ENCODE measurements at regions not wholly inside any gene's neighbourhood (a gene's known extent, or its start where the extent isn't known, plus 50 kb on each side); places are given as distances from the start of the nearest gene placed in this dataset.
"Not testable (repeated sequence)": the region's sequence is repeated elsewhere in the genome, so short reads cannot be mapped to it uniquely, and the experiment has no call there.

DNA sequence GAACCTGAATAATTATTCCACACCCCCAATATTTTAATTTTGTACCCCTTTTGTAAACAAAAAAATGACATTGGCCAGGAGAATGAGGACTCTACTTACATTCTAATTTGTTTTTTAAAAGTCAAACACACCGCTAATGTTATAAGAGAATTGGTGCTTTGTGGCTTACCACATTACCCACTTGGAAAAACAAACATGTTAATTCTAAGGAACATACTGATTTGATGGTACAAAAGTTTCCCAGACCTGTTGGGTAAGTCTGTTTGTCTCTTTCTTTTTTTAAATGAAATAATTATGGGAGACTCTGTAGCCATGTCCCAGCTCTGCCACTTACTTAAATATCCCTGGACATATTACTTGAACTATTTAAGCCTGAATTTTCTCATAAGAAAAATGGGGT is 352.5 kb upstream of the C2CD4B start:
- no peak for DNase-seq
- peaks cover 64% of the 10 kb centered on the region for H3K27me3 Mint-ChIP-seq
- no peaks in the 10 kb centered on the region for H3K9me3 Mint-ChIP-seq
- no peak overlapping the region for H3K4me3 Mint-ChIP-seq
- peaks cover 11% of the 10 kb centered on the region for H3K4me1 Mint-ChIP-seq (ENCODE audit: low read depth)
- H3K27ac Mint-ChIP-seq: no peak overlapping the region
- H3K36me3 Mint-ChIP-seq (ENCODE audit: low read depth): no peaks in the 10 kb centered on the region

DNA sequence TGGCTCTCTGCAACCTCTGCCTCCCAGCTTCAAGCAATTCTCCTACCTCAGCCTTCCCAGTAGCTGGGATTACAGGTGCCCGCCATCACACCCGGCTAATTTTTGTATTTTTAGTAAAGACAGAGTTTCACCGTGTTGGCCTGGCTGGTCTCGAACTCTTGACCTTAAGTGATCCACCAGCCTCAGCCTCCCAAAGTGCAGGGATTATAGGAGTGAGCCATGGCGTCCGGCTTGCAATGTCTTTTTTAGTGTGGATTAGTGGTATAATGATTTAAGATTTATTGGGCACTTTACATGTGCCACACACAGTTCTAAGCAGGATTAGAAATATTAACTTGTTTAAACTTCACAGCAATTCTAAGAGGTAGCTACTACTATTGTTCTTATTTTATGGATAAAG is 353.6 kb upstream of the C2CD4B start:
- not testable (repeated sequence) for DNase-seq; H3K36me3 Mint-ChIP-seq (ENCODE audit: low read depth); H3K27ac Mint-ChIP-seq; H3K4me3 Mint-ChIP-seq; H3K9me3 Mint-ChIP-seq
- Mint-ChIP-seq H3K4me1 (ENCODE audit: low read depth) (peaks cover 11% of the 10 kb centered on the region), H3K27me3 (peaks cover 56% of the 10 kb centered on the region)

DNA sequence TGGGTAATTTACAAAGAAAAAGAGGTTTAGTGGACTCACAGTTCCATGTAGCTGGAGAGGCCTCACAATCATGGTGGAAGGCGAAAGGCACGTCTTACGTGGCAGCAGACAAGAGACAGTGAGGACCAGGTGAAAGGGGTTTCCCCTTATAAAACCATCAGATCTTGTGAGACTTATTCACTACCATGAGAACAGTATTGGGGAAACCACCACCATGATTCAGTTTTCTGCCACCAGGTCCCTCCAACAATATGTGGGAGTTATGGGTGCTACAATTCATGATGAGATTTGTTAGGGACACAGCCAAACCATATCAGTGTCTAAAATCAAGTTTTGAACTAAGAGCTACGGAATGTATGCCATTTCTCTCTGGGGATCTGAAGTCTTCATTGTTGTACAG is 354.8 kb upstream of the C2CD4B start:
- Mint-ChIP-seq H3K4me1 (ENCODE audit: low read depth) (peaks cover 11% of the 10 kb centered on the region), H3K27ac (no peak overlapping the region), H3K9me3 (no peaks in the 10 kb centered on the region), H3K4me3 (no peak overlapping the region), H3K27me3 (peaks cover 52% of the 10 kb centered on the region), H3K36me3 (ENCODE audit: low read depth) (no peaks in the 10 kb centered on the region)
- DNase-seq: no peak

DNA sequence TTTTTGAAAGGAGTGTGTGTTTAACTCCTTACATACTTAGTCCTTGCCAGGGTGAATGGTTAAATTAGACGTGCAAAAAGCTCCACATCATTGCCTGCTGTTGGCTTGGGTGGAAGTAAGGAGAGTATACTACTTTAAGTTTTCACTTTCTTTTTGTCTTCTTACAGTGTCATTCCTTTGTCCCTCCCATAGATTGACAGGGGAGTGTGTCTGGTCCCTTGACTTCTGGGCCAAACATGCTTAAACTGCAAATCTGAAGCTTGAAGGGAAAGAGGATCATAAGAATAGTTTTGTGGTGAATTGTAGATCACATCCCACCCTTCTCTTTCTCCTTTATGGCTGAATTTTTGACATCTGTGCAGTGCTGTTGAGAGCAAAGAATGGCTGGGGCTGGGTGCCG is 355.8 kb upstream of the C2CD4B start:
- DNase-seq: no peak
- Mint-ChIP-seq H3K4me1 (ENCODE audit: low read depth) (peaks cover 11% of the 10 kb centered on the region), H3K4me3 (no peak overlapping the region), H3K27ac (no peak overlapping the region), H3K27me3 (peaks cover 49% of the 10 kb centered on the region), H3K9me3 (no peaks in the 10 kb centered on the region), H3K36me3 (ENCODE audit: low read depth) (no peaks in the 10 kb centered on the region)

DNA sequence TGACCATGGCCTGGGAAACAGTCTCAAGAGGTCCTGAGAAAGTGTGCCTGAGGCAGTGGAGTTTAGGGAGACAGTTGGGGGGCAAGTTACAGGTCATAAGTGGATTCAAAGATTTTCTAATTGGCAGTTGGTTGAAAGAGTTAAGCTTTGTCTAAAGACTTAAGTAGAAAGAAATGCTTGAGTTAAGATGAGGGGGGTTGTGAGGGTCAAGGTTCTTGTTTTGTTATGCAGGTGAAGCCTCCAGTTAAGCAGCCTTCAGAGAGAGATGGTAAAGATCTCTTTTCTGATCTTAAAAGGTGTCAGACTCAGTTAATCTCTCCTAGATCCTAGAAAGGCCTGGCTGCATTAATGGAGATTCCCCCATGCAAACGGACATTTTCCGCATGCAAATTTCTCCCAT is 356.3 kb upstream of the C2CD4B start:
- peaks cover 11% of the 10 kb centered on the region for H3K4me1 Mint-ChIP-seq (ENCODE audit: low read depth)
- no peak for DNase-seq
- H3K4me3 Mint-ChIP-seq: no peak overlapping the region
- no peaks in the 10 kb centered on the region for H3K36me3 Mint-ChIP-seq (ENCODE audit: low read depth)
- H3K9me3 Mint-ChIP-seq: no peaks in the 10 kb centered on the region
- peaks cover 48% of the 10 kb centered on the region for H3K27me3 Mint-ChIP-seq
- H3K27ac Mint-ChIP-seq: no peak overlapping the region

DNA sequence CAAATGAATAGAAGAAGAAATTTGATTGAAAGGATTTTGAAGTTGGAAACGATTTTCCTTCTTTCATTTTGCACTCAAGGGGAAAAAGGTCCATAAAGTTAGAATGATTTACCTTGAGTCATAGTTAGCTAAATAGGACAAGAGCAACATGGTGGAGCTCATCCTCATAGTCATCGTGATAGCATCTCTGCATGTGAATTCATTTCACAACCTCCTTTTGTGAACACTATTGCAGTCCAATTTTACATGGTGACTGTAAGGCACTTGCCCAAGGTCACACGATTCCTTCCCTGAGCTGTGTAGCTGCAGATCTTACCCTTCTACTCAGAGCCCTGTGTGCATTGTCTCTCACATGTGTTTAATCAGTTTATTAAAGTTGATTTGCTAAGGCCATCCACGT is 359.8 kb upstream of the C2CD4B start:
- H3K27ac Mint-ChIP-seq: no peak overlapping the region
- H3K27me3 Mint-ChIP-seq: peaks cover 34% of the 10 kb centered on the region
- H3K4me3 Mint-ChIP-seq: no peak overlapping the region
- no peaks in the 10 kb centered on the region for H3K9me3 Mint-ChIP-seq
- DNase-seq: no peak
- H3K4me1 Mint-ChIP-seq (ENCODE audit: low read depth): peaks cover 6% of the 10 kb centered on the region
- no peaks in the 10 kb centered on the region for H3K36me3 Mint-ChIP-seq (ENCODE audit: low read depth)

DNA sequence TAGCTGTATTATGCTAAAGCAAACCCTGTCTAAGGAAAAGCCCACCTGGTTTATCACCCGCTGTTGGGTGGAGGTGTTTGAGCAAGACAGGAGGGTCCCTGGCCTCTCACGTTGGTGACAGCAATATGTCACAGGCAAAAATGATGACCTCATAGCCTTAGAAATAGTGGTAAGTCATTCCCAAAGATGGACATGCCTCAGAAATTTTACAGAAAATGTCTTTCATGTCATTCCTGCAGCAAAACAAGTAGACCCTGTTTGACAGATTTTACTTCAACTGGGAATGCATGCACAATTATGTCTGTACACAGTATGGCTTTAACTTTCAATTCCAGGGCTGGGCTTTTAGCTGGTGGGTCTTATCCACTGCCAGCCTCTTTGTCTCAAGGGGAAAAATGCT is 362.3 kb upstream of the C2CD4B start:
- Mint-ChIP-seq H3K9me3 (no peaks in the 10 kb centered on the region), H3K36me3 (ENCODE audit: low read depth) (no peaks in the 10 kb centered on the region), H3K4me1 (ENCODE audit: low read depth) (no peaks in the 10 kb centered on the region), H3K27ac (no peak overlapping the region), H3K27me3 (peaks cover 25% of the 10 kb centered on the region), H3K4me3 (no peak overlapping the region)
- DNase-seq: no peak

DNA sequence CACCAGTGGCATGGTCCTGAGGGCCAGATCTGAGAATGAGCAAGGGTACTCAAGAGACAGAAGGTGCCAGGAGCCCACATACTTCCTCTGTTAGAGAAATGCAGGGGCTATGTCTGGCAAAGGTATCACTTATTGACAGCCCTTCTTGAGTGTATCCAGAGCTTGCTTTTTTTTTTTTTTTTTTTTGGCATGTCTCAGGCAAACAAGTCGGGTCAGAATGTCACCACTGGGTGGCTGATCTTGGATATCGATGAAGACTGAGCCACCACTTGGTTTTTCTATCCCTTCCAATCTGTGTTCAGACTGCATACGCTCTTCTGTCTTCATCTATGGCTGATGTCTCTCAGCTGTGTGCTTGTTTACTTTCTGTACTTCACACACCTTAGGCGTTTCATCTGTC is 363.4 kb upstream of the C2CD4B start:
- no peak overlapping the region for H3K4me3 Mint-ChIP-seq
- no peaks in the 10 kb centered on the region for H3K36me3 Mint-ChIP-seq (ENCODE audit: low read depth)
- no peaks in the 10 kb centered on the region for H3K9me3 Mint-ChIP-seq
- no peaks in the 10 kb centered on the region for H3K4me1 Mint-ChIP-seq (ENCODE audit: low read depth)
- H3K27me3 Mint-ChIP-seq: peaks cover 25% of the 10 kb centered on the region
- no peak overlapping the region for H3K27ac Mint-ChIP-seq
- DNase-seq: no peak

DNA sequence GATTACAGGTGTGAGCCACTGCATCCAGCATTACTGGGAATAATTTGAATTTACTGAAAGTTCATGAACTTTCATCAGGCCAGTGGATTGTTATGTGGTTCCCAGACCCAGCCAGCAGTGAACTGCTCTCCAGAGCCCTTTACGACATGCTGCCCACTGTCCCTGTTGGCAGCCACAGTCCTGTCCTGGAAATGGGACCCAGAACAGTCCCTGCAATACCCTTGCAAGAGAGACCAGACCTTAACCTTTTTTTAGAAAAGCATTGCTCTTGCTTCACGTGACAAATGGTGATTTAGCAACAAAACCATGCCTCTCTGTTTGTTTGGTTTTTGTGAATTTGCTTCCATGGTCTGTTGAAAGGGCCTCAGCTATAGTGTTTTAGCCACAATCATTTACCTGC is 367.3 kb upstream of the C2CD4B start:
- H3K36me3 Mint-ChIP-seq (ENCODE audit: low read depth): no peaks in the 10 kb centered on the region
- no peak overlapping the region for H3K27ac Mint-ChIP-seq
- peaks cover 25% of the 10 kb centered on the region for H3K27me3 Mint-ChIP-seq
- no peak overlapping the region for H3K4me3 Mint-ChIP-seq
- H3K9me3 Mint-ChIP-seq: no peaks in the 10 kb centered on the region
- H3K4me1 Mint-ChIP-seq (ENCODE audit: low read depth): no peaks in the 10 kb centered on the region
- no peak for DNase-seq

DNA sequence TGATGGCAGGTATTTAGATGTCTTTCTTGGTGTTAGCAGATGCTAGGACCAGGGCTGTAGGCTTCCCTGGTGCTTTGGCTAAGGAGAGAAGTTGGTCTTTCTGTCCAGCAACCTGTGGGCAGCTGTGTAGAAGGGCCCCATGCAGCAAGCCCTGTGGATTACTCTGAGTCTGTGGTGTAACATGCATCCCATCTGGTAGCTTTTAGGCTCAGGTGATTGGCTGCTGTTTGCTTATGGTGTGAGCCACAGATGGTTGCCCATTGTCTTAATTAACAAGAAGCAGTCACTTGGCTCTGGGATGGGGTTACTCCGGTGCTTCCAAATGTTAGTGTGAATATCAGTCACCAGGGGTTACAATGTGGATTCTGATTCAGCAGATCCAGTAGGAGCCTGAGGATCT is 368.6 kb upstream of the C2CD4B start:
- no peak overlapping the region for H3K4me3 Mint-ChIP-seq
- no peak for DNase-seq
- H3K4me1 Mint-ChIP-seq (ENCODE audit: low read depth): no peaks in the 10 kb centered on the region
- H3K27me3 Mint-ChIP-seq: peaks cover 20% of the 10 kb centered on the region
- no peaks in the 10 kb centered on the region for H3K36me3 Mint-ChIP-seq (ENCODE audit: low read depth)
- no peak overlapping the region for H3K27ac Mint-ChIP-seq
- no peaks in the 10 kb centered on the region for H3K9me3 Mint-ChIP-seq

DNA sequence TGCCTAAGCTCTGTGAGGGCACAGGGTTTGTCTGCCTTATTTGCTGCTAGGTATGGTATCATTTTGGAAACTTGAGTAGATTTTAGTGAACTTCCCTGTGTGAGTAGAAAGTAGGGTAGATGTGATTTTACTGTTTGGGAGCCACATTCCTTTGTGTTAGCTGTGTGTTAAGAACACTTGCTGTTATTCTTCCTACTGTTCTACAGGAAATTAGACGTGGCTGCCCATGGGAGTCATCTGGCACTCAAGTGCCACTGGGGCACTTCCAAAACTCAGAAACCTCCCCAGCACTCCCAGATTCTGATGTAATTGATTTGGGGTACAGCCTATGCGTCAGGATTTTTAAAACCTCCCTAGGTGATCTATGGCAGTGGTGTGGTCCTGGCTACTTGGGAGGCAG is 369.9 kb upstream of the C2CD4B start:
- Mint-ChIP-seq H3K27me3 (peaks cover 21% of the 10 kb centered on the region), H3K4me1 (ENCODE audit: low read depth) (no peaks in the 10 kb centered on the region), H3K4me3 (no peak overlapping the region), H3K36me3 (ENCODE audit: low read depth) (no peaks in the 10 kb centered on the region), H3K27ac (no peak overlapping the region), H3K9me3 (no peaks in the 10 kb centered on the region)
- no peak for DNase-seq

DNA sequence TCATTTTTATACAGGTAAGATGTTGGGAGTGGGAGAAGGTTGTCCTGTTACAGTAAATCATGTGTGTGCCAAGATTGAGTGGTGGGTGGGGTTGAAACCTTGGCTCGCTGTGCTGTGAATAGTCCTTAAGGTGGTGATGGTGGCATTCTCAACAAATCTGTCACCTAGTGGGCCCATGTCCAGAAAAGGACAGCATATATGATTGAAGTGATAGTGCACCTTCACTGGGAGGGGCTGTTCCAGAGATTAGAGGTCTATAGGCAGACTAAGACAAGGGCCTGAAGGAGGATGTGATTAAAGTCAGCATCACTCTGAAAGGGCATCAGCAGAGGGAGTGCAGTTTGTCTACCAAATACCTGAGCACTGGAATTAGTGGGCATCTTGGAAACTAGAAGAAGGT is 374.2 kb upstream of the C2CD4B start:
- H3K4me1 Mint-ChIP-seq (ENCODE audit: low read depth): no peaks in the 10 kb centered on the region
- H3K4me3 Mint-ChIP-seq: no peak overlapping the region
- H3K27ac Mint-ChIP-seq: no peak overlapping the region
- DNase-seq: no peak
- peaks cover 6% of the 10 kb centered on the region for H3K27me3 Mint-ChIP-seq
- H3K9me3 Mint-ChIP-seq: no peaks in the 10 kb centered on the region
- no peaks in the 10 kb centered on the region for H3K36me3 Mint-ChIP-seq (ENCODE audit: low read depth)

DNA sequence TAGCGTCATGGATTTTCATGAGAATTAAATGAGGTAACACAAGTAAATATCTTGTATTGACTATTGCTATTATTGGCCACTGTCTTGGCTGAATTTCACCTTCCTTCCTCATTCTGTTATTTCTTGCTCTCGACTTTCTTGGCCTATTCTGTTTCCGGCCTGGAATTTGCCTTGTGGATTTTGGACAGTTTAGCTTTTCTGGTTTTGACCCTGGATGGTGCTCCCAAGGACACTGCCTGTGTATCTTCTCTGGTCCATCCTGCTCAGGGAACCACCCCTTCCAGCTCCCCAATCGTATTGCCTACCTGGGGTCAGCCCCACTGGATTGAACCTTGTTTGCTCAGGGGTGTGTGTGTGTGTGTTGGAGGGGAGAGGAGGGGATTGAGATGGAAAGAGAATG is 376.2 kb upstream of the C2CD4B start:
- H3K4me3 Mint-ChIP-seq: no peak overlapping the region
- no peaks in the 10 kb centered on the region for H3K9me3 Mint-ChIP-seq
- H3K36me3 Mint-ChIP-seq (ENCODE audit: low read depth): no peaks in the 10 kb centered on the region
- H3K27ac Mint-ChIP-seq: no peak overlapping the region
- no peak for DNase-seq
- peaks cover 3% of the 10 kb centered on the region for H3K27me3 Mint-ChIP-seq
- H3K4me1 Mint-ChIP-seq (ENCODE audit: low read depth): no peaks in the 10 kb centered on the region

DNA sequence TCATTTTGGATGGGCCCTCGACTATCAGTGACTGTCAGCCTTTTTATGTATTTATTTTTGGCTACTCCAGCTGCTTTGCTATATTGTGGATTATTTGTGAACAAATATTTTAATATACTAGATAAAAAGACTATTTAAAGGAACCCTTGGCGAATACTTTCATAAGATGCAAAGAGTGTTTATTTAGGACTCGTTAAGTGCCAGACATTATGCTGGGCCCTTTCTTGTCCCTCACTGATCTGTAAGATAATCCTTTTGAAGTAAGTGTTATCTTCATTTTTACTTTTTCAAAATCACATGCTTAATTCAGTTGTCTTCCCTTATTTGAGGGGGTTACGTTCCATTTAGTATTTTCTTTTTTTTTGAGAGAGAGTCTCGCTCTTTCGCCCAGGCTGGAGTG is 376.8 kb upstream of the C2CD4B start:
- Mint-ChIP-seq H3K4me1 (ENCODE audit: low read depth) (no peaks in the 10 kb centered on the region), H3K36me3 (ENCODE audit: low read depth) (no peaks in the 10 kb centered on the region), H3K27ac (no peak overlapping the region)

DNA sequence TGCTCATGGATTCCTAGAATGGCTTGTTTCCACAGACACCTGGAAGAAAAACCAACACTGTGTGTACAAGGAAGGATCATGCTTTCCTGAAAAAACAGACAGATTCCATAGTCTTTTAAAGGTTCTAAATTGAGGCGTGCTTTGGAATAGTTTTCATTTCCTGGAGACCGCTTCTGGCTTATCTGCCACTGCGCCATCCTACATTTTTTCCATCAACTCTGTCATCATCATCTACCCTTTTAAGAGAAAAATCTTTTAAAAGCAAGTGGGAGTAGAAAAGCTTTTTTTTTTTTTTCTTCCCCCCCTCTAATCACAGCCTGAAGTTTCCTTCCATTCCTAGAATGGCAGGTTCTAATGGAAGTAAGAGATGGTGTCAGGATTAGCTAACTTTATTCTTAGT is 379.4 kb upstream of the C2CD4B start:
- Mint-ChIP-seq H3K36me3 (ENCODE audit: low read depth) (no peaks in the 10 kb centered on the region), H3K4me3 (no peak overlapping the region), H3K27ac (no peak overlapping the region), H3K27me3 (peaks cover 6% of the 10 kb centered on the region), H3K9me3 (no peaks in the 10 kb centered on the region), H3K4me1 (ENCODE audit: low read depth) (peaks cover under 1% of the 10 kb centered on the region)
- no peak for DNase-seq

More for the DNA sequence above, 376.8 kb upstream of the C2CD4B start:
- H3K4me3 Mint-ChIP-seq: no peak overlapping the region
- no peak for DNase-seq
- no peaks in the 10 kb centered on the region for H3K9me3 Mint-ChIP-seq
- peaks cover 3% of the 10 kb centered on the region for H3K27me3 Mint-ChIP-seq

DNA sequence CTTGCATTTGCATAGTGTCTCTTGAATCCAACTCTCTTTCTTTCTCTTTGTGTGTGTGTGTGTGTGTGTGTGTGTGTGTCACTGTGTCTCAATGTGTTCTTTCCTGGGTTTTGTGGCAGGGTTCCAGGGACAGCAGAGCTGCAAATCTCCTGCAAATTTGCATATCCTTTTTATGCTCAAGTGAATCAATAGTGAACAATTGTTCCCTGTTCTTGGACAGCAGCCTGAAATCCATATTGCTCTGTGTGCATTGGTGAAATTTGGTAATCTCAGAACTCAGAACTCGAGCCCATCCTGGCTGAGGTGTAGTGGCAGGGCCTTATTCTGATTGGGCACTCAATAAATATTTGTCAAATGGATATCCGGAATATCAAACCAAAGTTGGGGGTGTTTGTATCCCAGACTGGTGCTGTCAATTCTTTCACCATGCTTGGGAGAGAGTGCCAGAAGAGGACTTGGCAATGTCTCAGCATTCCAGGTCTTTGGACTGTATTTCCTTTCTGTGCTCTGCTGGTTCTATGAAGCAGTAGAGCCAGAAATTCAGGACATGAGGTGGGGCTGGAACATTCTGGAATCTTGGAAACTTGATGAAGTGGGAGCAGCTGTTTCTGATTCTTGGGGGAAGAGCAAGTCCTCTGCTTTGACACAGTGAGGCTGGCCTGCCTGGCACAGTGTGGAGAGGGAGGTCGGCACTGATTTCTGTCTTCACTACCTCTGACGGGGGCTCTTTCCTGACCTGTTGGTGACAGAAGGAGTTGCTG is 380.6 kb upstream of the C2CD4B start:
- Mint-ChIP-seq H3K9me3 (no peaks in the 10 kb centered on the region), H3K4me3 (no peak overlapping the region), H3K36me3 (ENCODE audit: low read depth) (no peaks in the 10 kb centered on the region), H3K27ac (no peak overlapping the region), H3K27me3 (peaks cover 9% of the 10 kb centered on the region), H3K4me1 (ENCODE audit: low read depth) (peaks cover 2% of the 10 kb centered on the region)
- DNase-seq: no peak

All from activated T-cell treated with anti-CD3 and anti-CD28 coated beads, Interleukin-2, amount 50 U/mL, for 24 hours (primary cell).